ENCODE measurements at regions not wholly inside any gene's neighbourhood (a gene's known extent, or its start where the extent isn't known, plus 50 kb on each side); places are given as distances from the start of the nearest gene placed in this dataset.

GRCh38 chr9:107696302-107696701, 206.7 kb upstream of the KLF4 start:
- no peak for DNase-seq
- no peaks in the 10 kb centered on the region for H3K27me3 ChIP-seq
- intact Hi-C loops (cut with DNase I) = no loop called here
- TF ChIP-seq POLR2A (IDR thresholded peaks at IDR 0.05) (no peak), CTCF (IDR thresholded peaks at IDR 0.05) (no peak)
- no peaks in the 10 kb centered on the region for H3K9me3 ChIP-seq
- no peak overlapping the region for H3K27ac ChIP-seq
- no peak overlapping the region for H3K4me3 ChIP-seq
- no peak for ATAC-seq
- H3K36me3 ChIP-seq = no peaks in the 10 kb centered on the region
- H3K4me1 ChIP-seq = no peaks in the 10 kb centered on the region
- WGBS (ENCODE audit: insufficient coverage, low coverage, low lambda C conversion rate, missing lambda C conversion rate) = 85% methylated on average over 5 of the region's 5 CpGs

GRCh38 chr9:107694390-107694789, 204.8 kb upstream of the KLF4 start:
- H3K9me3 ChIP-seq = no peaks in the 10 kb centered on the region
- no peaks in the 10 kb centered on the region for H3K36me3 ChIP-seq
- no peaks in the 10 kb centered on the region for H3K4me1 ChIP-seq
- no peak overlapping the region for H3K4me3 ChIP-seq
- ATAC-seq (no peak), DNase-seq (no peak)
- H3K27me3 ChIP-seq = no peaks in the 10 kb centered on the region
- WGBS (ENCODE audit: insufficient coverage, low coverage, low lambda C conversion rate, missing lambda C conversion rate) = 56% methylated on average over 1 of the region's 1 CpG
- H3K27ac ChIP-seq = no peak overlapping the region
- TF ChIP-seq POLR2A (IDR thresholded peaks at IDR 0.05) (no peak), CTCF (IDR thresholded peaks at IDR 0.05) (no peak)
- intact Hi-C loops (cut with DNase I) = no loop called here

- no peak for ATAC-seq
- no peaks in the 10 kb centered on the region for H3K9me3 ChIP-seq
- H3K27ac ChIP-seq = no peak overlapping the region
- no peak overlapping the region for H3K4me3 ChIP-seq
- intact Hi-C loops (cut with DNase I) = no loop called here
- H3K27me3 ChIP-seq = no peaks in the 10 kb centered on the region
- TF ChIP-seq CTCF (IDR thresholded peaks at IDR 0.05) (no peak), POLR2A (IDR thresholded peaks at IDR 0.05) (no peak)
- H3K4me1 ChIP-seq = no peaks in the 10 kb centered on the region
- no peak for DNase-seq
- WGBS (ENCODE audit: insufficient coverage, low coverage, low lambda C conversion rate, missing lambda C conversion rate) = 47% methylated on average over 3 of the region's 7 CpGs
- H3K36me3 ChIP-seq = no peaks in the 10 kb centered on the region
These were observed 204.2 kb upstream of the KLF4 start for GRCh38 chr9:107693625-107694326.

GRCh38 chr9:107691664-107692063, 202.1 kb upstream of the KLF4 start:
- no peak for DNase-seq

More at GRCh38 chr9:107691664-107692063, 202.1 kb upstream of the KLF4 start:
- Histone ChIP-seq H3K27me3 (no peaks in the 10 kb centered on the region), H3K4me1 (no peaks in the 10 kb centered on the region), H3K36me3 (no peaks in the 10 kb centered on the region), H3K27ac (no peak overlapping the region), H3K4me3 (no peak overlapping the region), H3K9me3 (no peaks in the 10 kb centered on the region)
- TF ChIP-seq CTCF (IDR thresholded peaks at IDR 0.05) (no peak), POLR2A (IDR thresholded peaks at IDR 0.05) (no peak)
- intact Hi-C loops (cut with DNase I) = no loop called here
- ATAC-seq = no peak
- WGBS (ENCODE audit: insufficient coverage, low coverage, low lambda C conversion rate, missing lambda C conversion rate) = 83% methylated on average over 2 of the region's 2 CpGs

Measured in right lobe of liver (tissue), 6 donors.